GM23338 (cell line): ENCODE measurements at regions not wholly inside any gene's neighbourhood (a gene's known extent, or its start where the extent isn't known, plus 50 kb on each side); places are given as distances from the start of the nearest gene placed in this dataset.

Experiments used
- ATAC-seq: fragments of 200-7000 bp; cut with Tn5 transposase; 3 replicates; pipeline ENCODE4 v1.9.1; 2020
- DNase-seq: peaks from one replicate; pipeline ENCODE4 v3.0.0-alpha.2; 2015; ENCODE audit warnings: low spot score
- H2AFZ ChIP-seq: fragments of 200-600 bp; sonication (generic); 2 replicates; pipeline ENCODE4 v1.8.0; 2016; ENCODE audit warnings: antibody characterized with exemption, mild to moderate bottlenecking, moderate library complexity
- H3F3A ChIP-seq: fragments of 200-600 bp; sonication (generic); replicated peaks from 2 replicates; pipeline ENCODE4 v1.8.0; 2017; ENCODE audit warnings: antibody characterized with exemption, mixed run types, low read depth
- H3K27ac ChIP-seq: fragments of 200-600 bp; sonication (generic); 2 replicates; pipeline ENCODE4 v1.6.1; 2016; ENCODE audit warnings: low read depth
- H3K27me3 ChIP-seq: fragments of 200-600 bp; sonication (generic); 2 replicates; pipeline ENCODE4 v1.8.0; 2016; ENCODE audit warnings: mild to moderate bottlenecking, mixed run types, moderate library complexity; ENCODE audit not compliant: insufficient read depth
- H3K36me3 ChIP-seq: fragments of 200-600 bp; sonication (generic); 2 replicates; pipeline ENCODE4 v1.8.0; 2016; ENCODE audit warnings: mild to moderate bottlenecking; ENCODE audit not compliant: insufficient read depth
- H3K4me1 ChIP-seq: fragments of 200-600 bp; sonication (generic); 2 replicates; pipeline ENCODE4 v1.8.0; 2016; ENCODE audit warnings: mild to moderate bottlenecking, moderate library complexity; ENCODE audit not compliant: insufficient read depth
- H3K4me2 ChIP-seq: fragments of 200-600 bp; sonication (generic); 2 replicates; pipeline ENCODE4 v1.7.1; 2017; ENCODE audit warnings: mixed run types
- H3K4me3 ChIP-seq: fragments of 200-600 bp; sonication (generic); 2 replicates; pipeline ENCODE4 v1.6.1; 2016; ENCODE audit warnings: mixed run types
- H3K79me2 ChIP-seq: fragments of 200-600 bp; sonication (generic); replicated peaks from 2 replicates; pipeline ENCODE4 v1.8.0; 2017; ENCODE audit warnings: mild to moderate bottlenecking; ENCODE audit not compliant: insufficient read depth
- H3K9me2 ChIP-seq: fragments of 200-600 bp; sonication (generic); 2 replicates; pipeline ENCODE4 v1.8.0; 2017; ENCODE audit not compliant: insufficient read depth
- H4K20me1 ChIP-seq: fragments of 200-600 bp; sonication (generic); replicated peaks from 2 replicates; pipeline ENCODE4 v1.8.0; 2017; ENCODE audit warnings: mild to moderate bottlenecking; ENCODE audit not compliant: insufficient read depth
- H3K27ac Mint-ChIP-seq: 2 replicates; pipeline ENCODE4 v1.8.0; 2020; ENCODE audit warnings: inconsistent platforms, mild to moderate bottlenecking, moderate library complexity, mixed read lengths
- H3K27me3 Mint-ChIP-seq: 3 replicates; pipeline ENCODE4 v1.8.0; 2022; ENCODE audit warnings: low read depth, mild to moderate bottlenecking, moderate library complexity, mixed read lengths, inconsistent platforms; ENCODE audit not compliant: insufficient read depth, poor library complexity
- H3K36me3 Mint-ChIP-seq: 3 replicates; pipeline ENCODE4 v1.8.0; 2021; ENCODE audit warnings: low read depth, mild to moderate bottlenecking, inconsistent platforms, moderate library complexity, mixed read lengths
- H3K4me1 Mint-ChIP-seq: 3 replicates; pipeline ENCODE4 v1.8.0; 2020; ENCODE audit warnings: mild to moderate bottlenecking, inconsistent platforms, mixed read lengths
- H3K4me3 Mint-ChIP-seq: 3 replicates; pipeline ENCODE4 v1.8.0; 2021; ENCODE audit warnings: moderate library complexity, mild to moderate bottlenecking, inconsistent platforms, mixed read lengths
- H3K9me3 Mint-ChIP-seq: 3 replicates; pipeline ENCODE4 v1.8.0; 2020; ENCODE audit warnings: moderate library complexity, mild to moderate bottlenecking, inconsistent platforms, mixed read lengths
- CREB1 ChIP-seq: fragments of 250-450 bp; sonication (Bioruptor Pico); IDR thresholded peaks from 2 replicates; pipeline ENCODE4 v1.5.0; 2020; ENCODE audit warnings: low read depth, mild to moderate bottlenecking, moderate library complexity
- CTCF ChIP-seq, 2 experiments: fragments of 200-600 bp in 1 of 2; sonication (generic) in 1 of 2; conservative IDR thresholded peaks; 2 replicates each; pipeline versions ENCODE4 v1.5.1 to v1.6.1; 2016 to 2017; ENCODE audit warnings: antibody characterized with exemption in 2 of 2, low read depth in 2 of 2, mild to moderate bottlenecking in 2 of 2, moderate library complexity in 1 of 2
- ETS1 ChIP-seq: IDR thresholded peaks from 2 replicates; pipeline ENCODE4 v1.6.1; 2016; ENCODE audit warnings: antibody characterized with exemption
- EZH2 ChIP-seq: fragments of 200-600 bp; sonication (generic); IDR thresholded peaks from one replicate; pipeline ENCODE4 v1.8.0; 2017; ENCODE audit warnings: antibody characterized with exemption, mild to moderate bottlenecking, low read depth; ENCODE audit not compliant: unreplicated experiment
- EZH2phosphoT487 ChIP-seq: fragments of 200-600 bp; sonication (generic); IDR thresholded peaks from one replicate; pipeline ENCODE4 v1.8.1; 2018; ENCODE audit warnings: antibody characterized with exemption; ENCODE audit not compliant: unreplicated experiment
- JUNB ChIP-seq: IDR thresholded peaks from one replicate; pipeline ENCODE4 v1.6.1; 2016; ENCODE audit warnings: antibody characterized with exemption; ENCODE audit not compliant: unreplicated experiment
- NANOG ChIP-seq: IDR thresholded peaks from 2 replicates; pipeline ENCODE4 v1.6.1; 2016; ENCODE audit warnings: antibody characterized with exemption, borderline replicate concordance
- POLR2AphosphoS5 ChIP-seq: IDR thresholded peaks from 2 replicates; pipeline ENCODE4 v1.6.1; 2016; ENCODE audit warnings: antibody characterized with exemption, low read depth
- REST ChIP-seq: IDR thresholded peaks from one replicate; pipeline ENCODE4 v1.6.1; 2018; ENCODE audit warnings: antibody characterized with exemption; ENCODE audit not compliant: unreplicated experiment
- STAT1 ChIP-seq: IDR thresholded peaks from one replicate; pipeline ENCODE4 v1.6.1; 2016; ENCODE audit warnings: antibody characterized with exemption; ENCODE audit not compliant: unreplicated experiment
- ZNF114 ChIP-seq: fragments of 250-450 bp; sonication (Bioruptor Pico); IDR thresholded peaks from 2 replicates; pipeline ENCODE4 v1.5.0; 2020; ENCODE audit warnings: mild to moderate bottlenecking, moderate library complexity
- ZNF331 ChIP-seq: fragments of 250-450 bp; sonication (Bioruptor Pico); IDR thresholded peaks from 2 replicates; pipeline ENCODE4 v1.5.0; 2020; ENCODE audit warnings: low read depth, mild to moderate bottlenecking, moderate library complexity
- ZNF462 ChIP-seq: fragments of 250-450 bp; sonication (Bioruptor Pico); IDR thresholded peaks from 2 replicates; pipeline ENCODE4 v1.5.0; 2020; ENCODE audit warnings: mild to moderate bottlenecking, moderate library complexity

GRCh38 chr1:96183928-96184327, 537.7 kb upstream of the PTBP2 start:
- H3K27ac Mint-ChIP-seq: no peak overlapping the region
- Histone ChIP-seq H3K36me3 (no peaks in the 10 kb centered on the region), H4K20me1 (no peaks in the 10 kb centered on the region), H3K27ac (no peak overlapping the region), H3K27me3 (no peaks in the 10 kb centered on the region), H3F3A (no peaks in the 10 kb centered on the region), H3K4me3 (no peak overlapping the region), H3K4me1 (peaks cover 37% of the 10 kb centered on the region), H3K9me2 (no peaks in the 10 kb centered on the region), H3K79me2 (no peaks in the 10 kb centered on the region), H2AFZ (peak overlapping the region; percentile 72; the same call in 1 of the 2 replicates), H3K4me2 (peak overlapping the region; percentile 47)
- no peaks in the 10 kb centered on the region for H3K27me3 Mint-ChIP-seq
- no peak overlapping the region for H3K4me3 Mint-ChIP-seq
- TF ChIP-seq ZNF114 (CRISPR knock-in tag) (no peak), REST (no peak), ZNF462 (CRISPR knock-in tag) (no peak), EZH2 (no peak), ZNF331 (no peak), ETS1 (no peak), STAT1 (no peak), JUNB (no peak), EZH2phosphoT487 (no peak), POLR2AphosphoS5 (no peak), NANOG (no peak), CREB1 (CRISPR knock-in tag) (no peak), CTCF (conservative IDR thresholded peaks at IDR 0.05; ENCODE audit: low read depth in 2 of 2) (no peak)
- H3K9me3 Mint-ChIP-seq: no peaks in the 10 kb centered on the region
- H3K4me1 Mint-ChIP-seq: peaks cover 23% of the 10 kb centered on the region
- no peaks in the 10 kb centered on the region; the same call in 2 of the 3 replicates for H3K36me3 Mint-ChIP-seq
- DNase-seq (peak; percentile 24), ATAC-seq (peak; percentile 66)
